Right lobe of liver (tissue), 6 donors: ENCODE measurements at regions not wholly inside any gene's neighbourhood (a gene's known extent, or its start where the extent isn't known, plus 50 kb on each side); places are given as distances from the start of the nearest gene placed in this dataset.

Experiments
- ATAC-seq, 4 donors: fragments of 200-7000 bp; cut with Tn5 transposase; one replicate each; pipeline ENCODE4 v1.9.1; 2020; ENCODE audit warnings: mild to moderate bottlenecking in 4 of 4, moderate library complexity in 4 of 4
- DNase-seq, 3 donors: peaks; one replicate each; pipeline ENCODE4 v3.0.0-alpha.2; 2020
- H3K27ac ChIP-seq, 3 donors: fragments of 200-600 bp; one replicate each; pipeline ENCODE4 v1.8.0; 2022
- H3K27me3 ChIP-seq, 2 donors: fragments of 200-600 bp; one replicate each; pipeline ENCODE4 v1.8.0; 2022
- H3K36me3 ChIP-seq, 4 donors: fragments of 200-600 bp; sonication (generic) in 1 of 4; one replicate each; pipeline versions ENCODE4 v1.5.1 to v1.8.0; 2017 to 2022; ENCODE audit warnings: control low read depth in 1 of 4
- H3K4me1 ChIP-seq, 4 donors: fragments of 200-600 bp; sonication (generic) in 1 of 4; one replicate each; pipeline versions ENCODE4 v1.5.1 to v1.8.0; 2017 to 2022; ENCODE audit warnings: control low read depth in 1 of 4
- H3K4me3 ChIP-seq, 3 donors: fragments of 200-600 bp; one replicate each; pipeline ENCODE4 v1.8.0; 2022
- H3K9me3 ChIP-seq, 4 donors: fragments of 200-600 bp; sonication (generic) in 1 of 4; one replicate each; pipeline versions ENCODE4 v1.5.1 to v1.8.0; 2017 to 2022; ENCODE audit warnings: control low read depth in 1 of 4
- POLR2A ChIP-seq: fragments of 450-650 bp; IDR thresholded peaks from one replicate; pipeline ENCODE4 v1.6.1; 2017; ENCODE audit warnings: antibody characterized with exemption, mild to moderate bottlenecking
- WGBS: methylation state at CpG from one replicate; pipeline ENCODE4 v1.1.6; 2018; ENCODE audit warnings: low coverage, low lambda C conversion rate; ENCODE audit not compliant: insufficient coverage; ENCODE audit errors: missing lambda C conversion rate; 5-methylcytosine and 5-hydroxymethylcytosine counted together
- intact Hi-C, 2 donors: fragments of 100-400 bp; cut with DNase I; formaldehyde crosslinking; loops; one replicate each; pipeline versions ENCODE4 v1.11.2 to v1.14.1; 2022
- TF ChIP-seq, protein P1 (sequence below), 4 donors: fragments of 200-600 bp in 3 of 4; fragments of 450-650 bp in 1 of 4; IDR thresholded peaks; one replicate each; pipeline versions ENCODE4 v1.5.1 to v1.8.0; 2016 to 2022; ENCODE audit warnings: antibody characterized with exemption in 4 of 4, mild to moderate bottlenecking in 2 of 4
- donor health status: DM: no; HTN: yes; CAD: no.
- donor health status: DM: no; HTN: no; CAD: no.
- donor health status: DM: no; HTN: no; CAD: no.
- donor health status: DM: no; HTN: yes; CAD: no.
- donor health status: DM: no; HTN: yes; CAD: no.

DNA sequence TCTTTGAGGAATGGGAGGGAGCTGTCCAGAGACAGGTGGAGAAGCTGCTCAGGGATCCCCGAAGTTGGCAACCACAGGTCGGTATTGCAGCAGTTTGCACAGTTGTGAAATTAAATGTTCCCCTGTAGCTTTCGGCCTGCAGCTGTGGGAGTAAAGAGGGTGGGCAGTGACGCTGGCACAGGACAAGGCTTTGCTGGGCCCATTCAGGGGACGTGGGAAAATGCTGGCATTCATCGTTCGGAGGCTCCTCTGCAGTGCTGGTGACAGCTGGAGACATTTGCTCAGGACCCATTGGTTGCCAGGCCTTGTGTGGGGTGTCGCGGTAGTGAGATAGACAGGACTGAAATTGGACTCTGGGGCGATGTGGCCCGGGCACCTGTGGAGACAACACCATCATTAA, 173.7 kb downstream of the MYCN start:
- DNase-seq (no peak), ATAC-seq (peak; percentile 20 to 61 (median 30))
- no CpG with 5 or more reads among the region's 11 CpGs for WGBS
- Histone ChIP-seq H3K36me3 (no peaks in the 10 kb centered on the region), H3K4me3 (no peak overlapping the region), H3K27me3 (no peaks in the 10 kb centered on the region), H3K9me3 (no peaks in the 10 kb centered on the region), H3K27ac (no peak overlapping the region), H3K4me1 (peaks cover 0 to 15% (median 6%) of the 10 kb centered on the region in 4 donors)
- intact Hi-C loops: no loop called here
- TF ChIP-seq POLR2A: no peak
- TF ChIP-seq, protein P1, sequence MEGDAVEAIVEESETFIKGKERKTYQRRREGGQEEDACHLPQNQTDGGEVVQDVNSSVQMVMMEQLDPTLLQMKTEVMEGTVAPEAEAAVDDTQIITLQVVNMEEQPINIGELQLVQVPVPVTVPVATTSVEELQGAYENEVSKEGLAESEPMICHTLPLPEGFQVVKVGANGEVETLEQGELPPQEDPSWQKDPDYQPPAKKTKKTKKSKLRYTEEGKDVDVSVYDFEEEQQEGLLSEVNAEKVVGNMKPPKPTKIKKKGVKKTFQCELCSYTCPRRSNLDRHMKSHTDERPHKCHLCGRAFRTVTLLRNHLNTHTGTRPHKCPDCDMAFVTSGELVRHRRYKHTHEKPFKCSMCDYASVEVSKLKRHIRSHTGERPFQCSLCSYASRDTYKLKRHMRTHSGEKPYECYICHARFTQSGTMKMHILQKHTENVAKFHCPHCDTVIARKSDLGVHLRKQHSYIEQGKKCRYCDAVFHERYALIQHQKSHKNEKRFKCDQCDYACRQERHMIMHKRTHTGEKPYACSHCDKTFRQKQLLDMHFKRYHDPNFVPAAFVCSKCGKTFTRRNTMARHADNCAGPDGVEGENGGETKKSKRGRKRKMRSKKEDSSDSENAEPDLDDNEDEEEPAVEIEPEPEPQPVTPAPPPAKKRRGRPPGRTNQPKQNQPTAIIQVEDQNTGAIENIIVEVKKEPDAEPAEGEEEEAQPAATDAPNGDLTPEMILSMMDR (IDR thresholded peaks at IDR 0.05): no peak

DNA sequence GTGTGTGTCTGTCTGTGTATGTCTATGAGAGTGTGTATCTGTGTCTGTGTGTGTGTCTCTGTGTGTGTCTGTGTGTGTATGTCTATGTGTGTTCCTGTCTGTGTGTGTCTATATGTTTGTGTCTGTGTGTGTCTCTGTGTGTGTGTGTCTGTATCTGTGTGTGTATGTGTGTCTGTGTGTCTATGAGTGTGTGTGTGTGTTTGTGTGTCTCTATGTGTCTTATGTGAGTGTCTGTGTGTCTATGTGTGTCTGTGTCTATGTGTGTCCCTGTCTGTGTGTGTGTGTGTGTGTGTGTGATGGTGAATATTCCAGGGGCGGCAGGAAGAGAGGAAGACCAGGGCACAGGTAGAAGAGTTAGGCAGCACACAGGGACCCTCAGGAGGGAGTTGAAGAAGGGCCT, 173.2 kb downstream of the MYCN start:
- no peaks in the 10 kb centered on the region for H3K9me3 ChIP-seq
- WGBS: 88% methylated on average over 1 of the region's 1 CpG
- ATAC-seq (no peak), DNase-seq (no peak)
- no peaks in the 10 kb centered on the region for H3K27me3 ChIP-seq
- no peaks in the 10 kb centered on the region for H3K36me3 ChIP-seq
- intact Hi-C loops: no loop called here
- no peak overlapping the region for H3K27ac ChIP-seq
- H3K4me1 ChIP-seq: peaks cover 0 to 15% (median 6%) of the 10 kb centered on the region in 4 donors
- H3K4me3 ChIP-seq: no peak overlapping the region
- TF ChIP-seq, protein P1 (IDR thresholded peaks at IDR 0.05): no peak
- TF ChIP-seq POLR2A: no peak

- Histone ChIP-seq H3K4me1 (peaks cover 0 to 15% (median 6%) of the 10 kb centered on the region in 4 donors), H3K4me3 (no peak overlapping the region), H3K27ac (no peak overlapping the region), H3K27me3 (no peaks in the 10 kb centered on the region), H3K9me3 (no peaks in the 10 kb centered on the region), H3K36me3 (no peaks in the 10 kb centered on the region)
- no peak for DNase-seq
- ATAC-seq: no peak
- TF ChIP-seq, protein P1 (IDR thresholded peaks at IDR 0.05): no peak
- TF ChIP-seq POLR2A: no peak
- intact Hi-C loops: no loop called here
- WGBS: 62% methylated on average over 2 of the region's 3 CpGs
Measured at GRCh38 chr2:16112972-16113560, 172.7 kb downstream of the MYCN start.

DNA sequence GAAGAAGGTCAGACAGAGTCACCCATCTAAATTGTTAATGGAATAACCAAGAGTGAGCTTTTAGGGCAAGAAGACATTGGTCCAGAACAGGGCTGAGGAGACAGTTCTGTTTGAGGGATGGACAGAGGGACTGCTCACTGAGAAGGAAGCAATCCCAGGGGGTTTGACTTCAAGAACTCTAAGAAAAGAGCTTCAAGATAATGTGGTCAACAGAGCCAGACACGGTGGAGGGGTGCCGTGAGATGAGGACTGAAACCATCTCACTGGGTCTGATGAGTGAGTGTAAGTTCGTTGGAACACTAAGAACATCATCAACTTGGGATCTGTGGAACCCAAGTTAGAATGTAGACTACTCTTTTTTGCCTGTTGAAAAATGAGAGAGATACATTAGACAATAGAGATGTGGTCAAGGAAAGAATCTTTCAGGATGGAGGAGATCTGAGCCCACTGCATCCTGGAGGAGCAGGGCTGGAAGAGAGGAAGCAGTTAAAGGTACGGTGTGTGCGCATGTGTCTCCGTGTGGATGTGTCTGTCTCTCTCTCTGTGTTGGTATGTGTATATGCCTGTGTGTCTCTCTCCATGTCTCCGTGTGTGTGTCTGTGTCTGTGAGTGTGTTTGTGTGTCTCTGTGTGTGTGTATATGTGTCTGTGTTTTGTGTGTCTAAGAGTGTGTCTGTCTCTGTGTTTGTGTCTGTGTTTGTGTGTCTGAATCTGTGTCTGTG, 172.1 kb downstream of the MYCN start:
- Histone ChIP-seq H3K36me3 (no peaks in the 10 kb centered on the region), H3K9me3 (no peaks in the 10 kb centered on the region), H3K27ac (no peak overlapping the region), H3K4me1 (peaks cover 0 to 15% (median 6%) of the 10 kb centered on the region in 4 donors), H3K4me3 (no peak overlapping the region), H3K27me3 (no peaks in the 10 kb centered on the region)
- ATAC-seq: no peak
- intact Hi-C loops: no loop called here
- 87% methylated on average over 3 of the region's 7 CpGs for WGBS
- no peak for DNase-seq
- TF ChIP-seq, protein P1 (IDR thresholded peaks at IDR 0.05): no peak
- TF ChIP-seq POLR2A: no peak
